SK-N-SH treated with all-trans-retinoic acid at 6 μM for 48 hours (cell line): ENCODE measurements at regions not wholly inside any gene's neighbourhood (a gene's known extent, or its start where the extent isn't known, plus 50 kb on each side); places are given as distances from the start of the nearest gene placed in this dataset.

Experiments
- ATAC-seq: fragments of 200-7000 bp; cut with Tn5 transposase; 3 replicates; pipeline ENCODE4 v1.9.1; 2020; ENCODE audit warnings: mild to moderate bottlenecking, moderate library complexity
- CSDC2 ChIP-seq: fragments of 250-450 bp; sonication (Bioruptor Pico); IDR thresholded peaks from 2 replicates; pipeline ENCODE4 v1.5.0; 2020; ENCODE audit warnings: mild to moderate bottlenecking, moderate library complexity
- ESRRG ChIP-seq: fragments of 250-450 bp; sonication (Bioruptor Pico); IDR thresholded peaks from 2 replicates; pipeline ENCODE4 v1.6.1; 2021; ENCODE audit warnings: mild to moderate bottlenecking
- GLIS3 ChIP-seq: fragments of 250-450 bp; sonication (Bioruptor Pico); IDR thresholded peaks from 2 replicates; pipeline ENCODE4 v1.5.0; 2020; ENCODE audit warnings: mild to moderate bottlenecking, moderate library complexity
- PPARA ChIP-seq: fragments of 250-450 bp; sonication (Bioruptor Pico); IDR thresholded peaks from 2 replicates; pipeline ENCODE4 v1.5.0; 2020; ENCODE audit warnings: mild to moderate bottlenecking, borderline replicate concordance
- RARB ChIP-seq: fragments of 250-450 bp; sonication (Bioruptor Pico); IDR thresholded peaks from 2 replicates; pipeline ENCODE4 v1.8.0; 2021; ENCODE audit warnings: mild to moderate bottlenecking, moderate library complexity
- SNAI2 ChIP-seq: fragments of 250-450 bp; sonication (Bioruptor Pico); IDR thresholded peaks from 2 replicates; pipeline ENCODE4 v1.5.0; 2020; ENCODE audit warnings: mild to moderate bottlenecking, moderate library complexity
- TCF4 ChIP-seq: fragments of 250-450 bp; sonication (Bioruptor Pico); IDR thresholded peaks from 2 replicates; pipeline ENCODE4 v1.8.0; 2021; ENCODE audit warnings: mild to moderate bottlenecking, moderate library complexity, borderline replicate concordance
- TOX ChIP-seq: fragments of 250-450 bp; sonication (Bioruptor Pico); IDR thresholded peaks from 2 replicates; pipeline ENCODE4 v1.8.0; 2021; ENCODE audit warnings: mild to moderate bottlenecking, moderate library complexity, borderline replicate concordance
- ZC3H10 ChIP-seq: fragments of 250-450 bp; sonication (Bioruptor Pico); IDR thresholded peaks from 2 replicates; pipeline ENCODE4 v1.5.1; 2021; ENCODE audit warnings: mild to moderate bottlenecking, moderate library complexity
- ZFP3 ChIP-seq: fragments of 250-450 bp; sonication (Bioruptor Pico); IDR thresholded peaks from 2 replicates; pipeline ENCODE4 v1.5.0; 2020; ENCODE audit warnings: mild to moderate bottlenecking, moderate library complexity
- ZFP30 ChIP-seq: fragments of 450-650 bp; formaldehyde crosslinking; IDR thresholded peaks from 2 replicates; pipeline ENCODE4 v1.5.0; 2022; ENCODE audit warnings: mild to moderate bottlenecking, moderate library complexity
- ZNF565 ChIP-seq: fragments of 450-650 bp; formaldehyde crosslinking; conservative IDR thresholded peaks from 2 replicates; pipeline ENCODE4 v1.5.0; 2020; ENCODE audit warnings: low read depth, mild to moderate bottlenecking, moderate library complexity
- ZNF70 ChIP-seq: fragments of 450-650 bp; formaldehyde crosslinking; IDR thresholded peaks from 2 replicates; pipeline ENCODE4 v1.5.0; 2020; ENCODE audit warnings: mild to moderate bottlenecking, moderate library complexity
- TF ChIP-seq, protein P1 (sequence below): fragments of 250-450 bp; sonication (Bioruptor Pico); IDR thresholded peaks from 2 replicates; pipeline ENCODE4 v1.5.1; 2021; ENCODE audit warnings: mild to moderate bottlenecking, moderate library complexity
- TF ChIP-seq, protein P2 (sequence below): fragments of 250-450 bp; sonication (Bioruptor Pico); IDR thresholded peaks from 2 replicates; pipeline ENCODE4 v1.5.1; 2020; ENCODE audit warnings: low read depth, mild to moderate bottlenecking, moderate library complexity
- TF ChIP-seq, protein P3 (sequence below): fragments of 250-450 bp; sonication (Bioruptor Pico); IDR thresholded peaks from 2 replicates; pipeline ENCODE4 v1.8.0; 2021; ENCODE audit warnings: low read depth, mild to moderate bottlenecking, moderate library complexity, borderline replicate concordance
- TF ChIP-seq, protein P4 (sequence below): fragments of 250-450 bp; sonication (Bioruptor Pico); IDR thresholded peaks from 2 replicates; pipeline ENCODE4 v1.8.0; 2020; ENCODE audit warnings: mild to moderate bottlenecking, moderate library complexity, borderline replicate concordance
- TF ChIP-seq, protein P5 (sequence below): fragments of 250-450 bp; sonication (Bioruptor Pico); IDR thresholded peaks from 2 replicates; pipeline ENCODE4 v1.5.0; 2020; ENCODE audit warnings: mild to moderate bottlenecking, moderate library complexity

DNA sequence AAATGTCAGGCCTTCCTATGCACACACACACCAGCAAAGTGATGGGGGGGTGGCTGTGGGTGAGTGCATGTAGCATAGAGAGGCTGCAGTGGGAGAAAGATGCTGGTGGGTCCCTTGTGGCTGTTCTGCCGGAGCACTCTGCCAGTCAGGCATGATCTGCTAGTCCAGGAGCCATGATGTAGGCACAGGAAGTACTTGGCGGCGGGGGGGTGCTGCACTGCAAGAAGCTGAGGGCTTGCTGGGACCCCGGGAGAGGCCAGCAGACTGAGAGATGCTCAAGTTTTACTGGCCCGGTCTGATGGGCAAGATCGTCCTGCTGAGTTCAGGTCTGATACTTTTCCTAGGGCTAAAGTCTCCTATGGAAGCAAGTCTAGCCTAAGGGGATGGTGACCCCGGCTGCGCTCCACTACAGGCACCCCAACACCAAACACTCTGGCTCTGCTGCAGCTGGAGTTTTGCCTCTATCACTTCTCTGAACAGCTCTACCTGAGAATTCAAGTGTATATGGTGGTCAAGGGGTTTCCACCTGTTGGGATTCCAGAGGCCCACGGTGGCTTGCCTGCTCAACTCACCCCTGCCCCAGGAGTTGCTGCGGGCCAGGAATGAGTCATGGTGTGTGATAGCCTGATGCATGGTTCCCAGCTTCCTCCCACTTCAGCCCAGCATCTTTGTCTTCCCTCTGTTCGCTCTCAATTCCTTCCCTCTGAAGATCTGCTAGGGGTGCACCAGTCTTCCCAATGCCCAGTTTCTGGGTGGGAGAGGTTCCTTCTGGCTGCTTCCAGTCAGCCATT lies 971.8 kb upstream of the ADGRB3 start:
- ATAC-seq = no peak
- TF ChIP-seq CSDC2 (CRISPR knock-in tag) (no peak), ZNF70 (CRISPR knock-in tag) (no peak), ZC3H10 (no peak), PPARA (CRISPR knock-in tag) (no peak), TOX (no peak)
- TF ChIP-seq, protein P1, sequence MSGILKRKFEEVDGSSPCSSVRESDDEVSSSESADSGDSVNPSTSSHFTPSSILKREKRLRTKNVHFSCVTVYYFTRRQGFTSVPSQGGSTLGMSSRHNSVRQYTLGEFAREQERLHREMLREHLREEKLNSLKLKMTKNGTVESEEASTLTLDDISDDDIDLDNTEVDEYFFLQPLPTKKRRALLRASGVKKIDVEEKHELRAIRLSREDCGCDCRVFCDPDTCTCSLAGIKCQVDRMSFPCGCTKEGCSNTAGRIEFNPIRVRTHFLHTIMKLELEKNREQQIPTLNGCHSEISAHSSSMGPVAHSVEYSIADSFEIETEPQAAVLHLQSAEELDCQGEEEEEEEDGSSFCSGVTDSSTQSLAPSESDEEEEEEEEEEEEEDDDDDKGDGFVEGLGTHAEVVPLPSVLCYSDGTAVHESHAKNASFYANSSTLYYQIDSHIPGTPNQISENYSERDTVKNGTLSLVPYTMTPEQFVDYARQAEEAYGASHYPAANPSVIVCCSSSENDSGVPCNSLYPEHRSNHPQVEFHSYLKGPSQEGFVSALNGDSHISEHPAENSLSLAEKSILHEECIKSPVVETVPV (CRISPR knock-in tag) = no peak
- TF ChIP-seq, protein P2, sequence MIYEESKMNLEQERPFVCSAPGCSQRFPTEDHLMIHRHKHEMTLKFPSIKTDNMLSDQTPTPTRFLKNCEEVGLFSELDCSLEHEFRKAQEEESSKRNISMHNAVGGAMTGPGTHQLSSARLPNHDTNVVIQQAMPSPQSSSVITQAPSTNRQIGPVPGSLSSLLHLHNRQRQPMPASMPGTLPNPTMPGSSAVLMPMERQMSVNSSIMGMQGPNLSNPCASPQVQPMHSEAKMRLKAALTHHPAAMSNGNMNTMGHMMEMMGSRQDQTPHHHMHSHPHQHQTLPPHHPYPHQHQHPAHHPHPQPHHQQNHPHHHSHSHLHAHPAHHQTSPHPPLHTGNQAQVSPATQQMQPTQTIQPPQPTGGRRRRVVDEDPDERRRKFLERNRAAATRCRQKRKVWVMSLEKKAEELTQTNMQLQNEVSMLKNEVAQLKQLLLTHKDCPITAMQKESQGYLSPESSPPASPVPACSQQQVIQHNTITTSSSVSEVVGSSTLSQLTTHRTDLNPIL (CRISPR knock-in tag) = no peak

DNA sequence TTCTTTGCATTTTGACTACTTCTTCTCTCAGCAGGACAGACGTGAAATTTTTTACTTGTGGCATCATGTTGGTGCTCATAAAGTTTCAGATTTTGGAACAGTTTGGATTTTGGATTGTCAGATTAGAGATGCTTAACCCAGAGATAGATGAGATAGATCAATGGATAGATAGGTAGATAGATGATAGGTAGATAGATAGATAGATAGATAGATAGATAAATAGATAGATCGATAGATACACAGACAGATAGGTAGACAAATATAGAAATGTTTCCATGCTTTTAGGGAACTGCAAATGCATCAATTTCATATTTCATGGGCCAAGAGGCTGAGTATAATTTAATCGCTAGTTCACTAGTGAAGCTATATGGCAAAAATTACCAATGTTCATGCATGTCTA lies 981.5 kb upstream of the ADGRB3 start:
- ATAC-seq = no peak
- TF ChIP-seq ESRRG (CRISPR knock-in tag) (no peak), PPARA (CRISPR knock-in tag) (no peak), ZNF565 (CRISPR knock-in tag) (no peak), ZFP3 (CRISPR knock-in tag) (no peak), ZFP30 (no peak)
- TF ChIP-seq, protein P3, sequence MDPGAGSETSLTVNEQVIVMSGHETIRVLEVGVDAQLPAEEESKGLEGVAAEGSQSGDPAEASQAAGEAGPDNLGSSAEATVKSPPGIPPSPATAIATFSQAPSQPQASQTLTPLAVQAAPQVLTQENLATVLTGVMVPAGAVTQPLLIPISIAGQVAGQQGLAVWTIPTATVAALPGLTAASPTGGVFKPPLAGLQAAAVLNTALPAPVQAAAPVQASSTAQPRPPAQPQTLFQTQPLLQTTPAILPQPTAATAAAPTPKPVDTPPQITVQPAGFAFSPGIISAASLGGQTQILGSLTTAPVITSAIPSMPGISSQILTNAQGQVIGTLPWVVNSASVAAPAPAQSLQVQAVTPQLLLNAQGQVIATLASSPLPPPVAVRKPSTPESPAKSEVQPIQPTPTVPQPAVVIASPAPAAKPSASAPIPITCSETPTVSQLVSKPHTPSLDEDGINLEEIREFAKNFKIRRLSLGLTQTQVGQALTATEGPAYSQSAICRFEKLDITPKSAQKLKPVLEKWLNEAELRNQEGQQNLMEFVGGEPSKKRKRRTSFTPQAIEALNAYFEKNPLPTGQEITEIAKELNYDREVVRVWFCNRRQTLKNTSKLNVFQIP = no peak

DNA sequence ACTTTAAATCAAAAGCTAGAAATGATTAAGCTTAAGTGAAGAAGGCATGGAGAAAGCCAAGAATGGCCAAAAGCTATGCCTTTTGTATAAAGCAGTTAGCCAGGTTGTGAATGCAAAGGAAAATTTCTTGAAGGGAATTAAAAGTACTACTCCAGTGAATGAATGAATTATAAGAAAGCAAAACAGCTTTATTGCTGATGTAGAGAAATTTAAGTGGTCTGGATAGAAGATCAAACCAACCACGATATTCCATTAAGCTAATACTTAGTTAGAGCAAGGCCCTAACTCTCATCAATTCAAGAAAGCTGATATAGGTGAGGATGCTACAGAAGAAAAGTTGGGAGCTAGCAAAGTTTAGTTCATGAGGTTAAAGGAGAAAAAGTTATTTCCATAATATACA lies 988.5 kb upstream of the ADGRB3 start:
- ATAC-seq = no peak

DNA sequence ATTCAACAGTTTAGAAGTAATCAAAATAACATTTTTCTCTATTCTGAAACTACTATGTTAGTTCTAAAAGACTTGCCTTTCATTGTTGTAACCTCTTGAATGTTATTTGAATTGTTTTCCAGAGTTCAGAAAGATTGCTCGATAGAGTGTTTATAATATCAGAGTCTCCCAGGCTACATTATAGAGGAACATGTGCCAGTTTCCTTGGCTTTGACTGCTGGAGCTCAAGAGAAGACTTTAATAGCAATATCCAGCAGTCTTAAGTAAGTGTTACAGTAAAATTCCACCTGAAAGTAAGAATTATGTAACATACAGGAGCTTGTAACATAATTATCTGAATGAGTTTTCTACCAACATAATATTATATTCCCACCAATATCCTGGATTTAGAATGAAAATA lies 991.8 kb upstream of the ADGRB3 start:
- TF ChIP-seq PPARA (CRISPR knock-in tag) (no peak), RARB (CRISPR knock-in tag) (no peak), GLIS3 (CRISPR knock-in tag) (no peak), TOX (no peak), ZNF565 (CRISPR knock-in tag) (no peak)
- TF ChIP-seq, protein P2 (CRISPR knock-in tag) = no peak
- no peak for ATAC-seq

More for the DNA sequence above, 988.5 kb upstream of the ADGRB3 start:
- TF ChIP-seq SNAI2 (CRISPR knock-in tag) = no peak
- TF ChIP-seq, protein P4, sequence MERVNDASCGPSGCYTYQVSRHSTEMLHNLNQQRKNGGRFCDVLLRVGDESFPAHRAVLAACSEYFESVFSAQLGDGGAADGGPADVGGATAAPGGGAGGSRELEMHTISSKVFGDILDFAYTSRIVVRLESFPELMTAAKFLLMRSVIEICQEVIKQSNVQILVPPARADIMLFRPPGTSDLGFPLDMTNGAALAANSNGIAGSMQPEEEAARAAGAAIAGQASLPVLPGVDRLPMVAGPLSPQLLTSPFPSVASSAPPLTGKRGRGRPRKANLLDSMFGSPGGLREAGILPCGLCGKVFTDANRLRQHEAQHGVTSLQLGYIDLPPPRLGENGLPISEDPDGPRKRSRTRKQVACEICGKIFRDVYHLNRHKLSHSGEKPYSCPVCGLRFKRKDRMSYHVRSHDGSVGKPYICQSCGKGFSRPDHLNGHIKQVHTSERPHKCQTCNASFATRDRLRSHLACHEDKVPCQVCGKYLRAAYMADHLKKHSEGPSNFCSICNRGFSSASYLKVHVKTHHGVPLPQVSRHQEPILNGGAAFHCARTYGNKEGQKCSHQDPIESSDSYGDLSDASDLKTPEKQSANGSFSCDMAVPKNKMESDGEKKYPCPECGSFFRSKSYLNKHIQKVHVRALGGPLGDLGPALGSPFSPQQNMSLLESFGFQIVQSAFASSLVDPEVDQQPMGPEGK (CRISPR knock-in tag) = no peak

DNA sequence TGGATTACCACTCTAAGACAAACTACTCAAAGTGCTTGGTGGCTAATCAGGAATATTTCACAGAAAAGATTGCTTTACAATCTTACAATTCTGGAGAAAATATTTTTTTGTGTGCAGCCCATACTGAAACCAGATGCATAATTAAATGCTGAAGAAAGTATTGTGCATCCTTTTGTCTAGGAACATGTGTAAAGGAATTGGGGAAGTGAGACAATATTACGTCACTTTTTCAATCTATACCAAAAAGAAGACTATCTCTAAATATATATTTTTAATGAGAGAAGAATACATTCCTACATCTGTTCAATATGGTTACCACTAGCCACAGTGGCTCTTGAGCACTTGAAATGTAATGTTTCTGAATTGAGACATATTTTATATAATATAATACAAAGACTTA lies 992.5 kb upstream of the ADGRB3 start:
- ATAC-seq = no peak
- no peak for TF ChIP-seq ZNF565 (CRISPR knock-in tag)
- no peak for TF ChIP-seq ZC3H10
- TF ChIP-seq ZFP3 (CRISPR knock-in tag) = no peak
- no peak for TF ChIP-seq TCF4 (CRISPR knock-in tag)
- TF ChIP-seq, protein P4 (CRISPR knock-in tag) = no peak
- no peak for TF ChIP-seq ZNF70 (CRISPR knock-in tag)
- no peak for TF ChIP-seq SNAI2 (CRISPR knock-in tag)
- TF ChIP-seq, protein P5, sequence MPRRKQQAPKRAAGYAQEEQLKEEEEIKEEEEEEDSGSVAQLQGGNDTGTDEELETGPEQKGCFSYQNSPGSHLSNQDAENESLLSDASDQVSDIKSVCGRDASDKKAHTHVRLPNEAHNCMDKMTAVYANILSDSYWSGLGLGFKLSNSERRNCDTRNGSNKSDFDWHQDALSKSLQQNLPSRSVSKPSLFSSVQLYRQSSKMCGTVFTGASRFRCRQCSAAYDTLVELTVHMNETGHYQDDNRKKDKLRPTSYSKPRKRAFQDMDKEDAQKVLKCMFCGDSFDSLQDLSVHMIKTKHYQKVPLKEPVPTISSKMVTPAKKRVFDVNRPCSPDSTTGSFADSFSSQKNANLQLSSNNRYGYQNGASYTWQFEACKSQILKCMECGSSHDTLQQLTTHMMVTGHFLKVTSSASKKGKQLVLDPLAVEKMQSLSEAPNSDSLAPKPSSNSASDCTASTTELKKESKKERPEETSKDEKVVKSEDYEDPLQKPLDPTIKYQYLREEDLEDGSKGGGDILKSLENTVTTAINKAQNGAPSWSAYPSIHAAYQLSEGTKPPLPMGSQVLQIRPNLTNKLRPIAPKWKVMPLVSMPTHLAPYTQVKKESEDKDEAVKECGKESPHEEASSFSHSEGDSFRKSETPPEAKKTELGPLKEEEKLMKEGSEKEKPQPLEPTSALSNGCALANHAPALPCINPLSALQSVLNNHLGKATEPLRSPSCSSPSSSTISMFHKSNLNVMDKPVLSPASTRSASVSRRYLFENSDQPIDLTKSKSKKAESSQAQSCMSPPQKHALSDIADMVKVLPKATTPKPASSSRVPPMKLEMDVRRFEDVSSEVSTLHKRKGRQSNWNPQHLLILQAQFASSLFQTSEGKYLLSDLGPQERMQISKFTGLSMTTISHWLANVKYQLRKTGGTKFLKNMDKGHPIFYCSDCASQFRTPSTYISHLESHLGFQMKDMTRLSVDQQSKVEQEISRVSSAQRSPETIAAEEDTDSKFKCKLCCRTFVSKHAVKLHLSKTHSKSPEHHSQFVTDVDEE = no peak
- no peak for TF ChIP-seq TOX
- TF ChIP-seq PPARA (CRISPR knock-in tag) = no peak
- TF ChIP-seq, protein P1 (CRISPR knock-in tag) = no peak
